GM19035 (cell line): ENCODE measurements at regions not wholly inside any gene's neighbourhood (a gene's known extent, or its start where the extent isn't known, plus 50 kb on each side); places are given as distances from the start of the nearest gene placed in this dataset.
"Not testable (repeated sequence)": the region's sequence is repeated elsewhere in the genome, so short reads cannot be mapped to it uniquely, and the experiment has no call there.

Source experiments
- ATAC-seq: cut with Tn5 transposase; IDR thresholded peaks from one replicate; pipeline ENCODE4 v1.9.1; 2021; ENCODE audit not compliant: unreplicated experiment

DNA sequence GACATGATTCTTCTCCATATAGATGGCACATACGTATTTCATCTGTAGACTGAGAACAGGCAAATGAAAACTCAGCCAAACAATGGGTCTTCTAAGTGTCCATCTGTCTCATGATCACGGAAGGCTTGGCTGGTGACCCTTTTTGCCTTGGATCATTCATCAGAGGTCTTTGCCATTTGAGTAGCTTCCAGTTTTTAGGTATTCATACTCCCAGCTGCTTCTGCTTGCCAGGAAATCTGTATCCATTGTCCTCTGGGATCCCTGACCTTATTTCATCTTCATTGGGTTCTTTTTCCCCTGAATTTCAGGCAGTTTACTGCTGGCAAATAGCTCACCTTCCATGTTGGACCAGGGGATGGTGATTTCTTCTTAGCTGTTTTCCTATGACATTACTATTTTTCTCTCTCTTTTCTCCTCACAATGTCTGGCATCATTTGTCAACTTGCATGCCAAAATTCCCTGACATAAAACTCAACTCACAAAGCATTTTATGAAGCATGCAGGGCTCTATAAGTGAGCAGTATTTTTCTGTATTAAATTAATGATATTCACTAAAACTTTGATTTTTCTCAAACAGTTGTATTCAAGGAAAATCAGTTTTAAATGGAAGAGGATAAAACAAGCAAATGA, 241.2 kb downstream of the DNAJB9 start:
- no peak for ATAC-seq

DNA sequence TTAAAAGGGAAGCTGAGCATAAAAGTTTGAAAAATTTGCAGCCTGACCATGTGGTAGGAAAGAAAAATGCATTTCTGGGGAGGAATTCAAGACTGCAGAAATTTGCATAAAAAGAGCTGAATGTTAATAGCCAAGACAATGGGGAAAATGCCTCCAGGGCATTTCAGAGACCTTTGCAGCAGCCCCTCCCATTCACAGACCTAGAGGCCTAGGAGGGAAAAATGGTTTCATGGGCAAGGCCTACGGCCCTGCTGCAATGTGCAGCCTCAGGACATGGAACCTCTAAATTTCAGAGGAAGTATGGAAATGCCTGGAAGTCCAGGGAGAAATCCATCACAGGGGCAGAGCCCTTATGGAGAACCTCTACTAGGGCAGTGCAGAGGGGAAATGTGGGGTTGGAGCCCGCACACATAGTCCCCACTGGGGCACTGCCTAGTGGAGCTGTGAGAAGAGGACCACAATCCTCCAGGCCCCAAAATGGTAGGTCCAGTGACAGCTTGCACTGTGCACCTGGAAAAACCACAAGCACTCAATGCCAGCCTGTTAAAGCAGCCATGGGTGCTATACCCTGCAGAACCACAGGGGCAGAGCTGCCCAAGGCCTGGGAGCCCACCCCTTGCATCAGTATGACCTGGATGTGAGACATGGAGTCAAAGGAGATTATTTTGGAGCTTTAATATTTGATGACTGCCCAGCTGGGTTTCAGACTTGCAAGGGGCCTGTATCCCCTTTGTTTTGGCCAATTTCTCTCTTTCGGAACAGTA, 243.8 kb downstream of the DNAJB9 start:
- ATAC-seq: no peak

DNA sequence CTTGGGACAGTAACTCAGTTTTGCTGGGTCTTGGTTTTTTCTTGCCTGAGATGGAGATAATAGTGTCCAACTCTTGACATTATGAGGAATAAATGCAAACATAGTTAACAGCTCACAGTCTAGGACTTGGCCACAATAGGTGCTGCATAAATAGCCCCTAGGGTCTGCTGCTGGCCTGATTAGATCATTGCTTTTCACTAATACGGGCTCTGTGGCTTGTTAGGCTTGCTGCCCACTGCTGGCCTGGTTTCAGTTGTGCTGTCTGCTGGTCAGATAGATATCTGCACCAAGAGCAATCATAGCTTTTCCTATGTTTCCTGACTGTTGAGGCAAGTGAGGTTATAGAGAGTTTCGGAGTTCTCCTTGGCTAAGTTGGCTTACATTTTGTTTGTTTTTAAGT, 246.1 kb downstream of the DNAJB9 start:
- ATAC-seq: no peak

DNA sequence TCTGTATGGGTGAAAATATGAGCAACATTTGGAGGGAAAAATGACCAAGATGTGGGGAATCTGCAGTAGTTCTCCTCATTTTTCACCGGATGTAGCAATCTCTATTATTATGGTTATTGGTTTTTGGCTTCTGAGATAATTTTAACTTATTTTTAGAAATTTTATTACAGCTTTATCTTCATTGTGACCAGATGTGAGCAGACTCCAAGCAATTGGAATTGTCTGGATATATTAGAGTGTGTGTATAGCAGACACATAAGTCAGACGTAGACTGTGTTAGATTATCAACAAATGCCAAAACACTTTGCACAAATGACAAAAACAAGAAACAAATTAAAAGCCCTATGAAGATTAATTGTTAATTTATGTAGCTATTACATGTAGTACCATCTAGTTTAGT, 249.1 kb downstream of the DNAJB9 start:
- ATAC-seq: no peak

DNA sequence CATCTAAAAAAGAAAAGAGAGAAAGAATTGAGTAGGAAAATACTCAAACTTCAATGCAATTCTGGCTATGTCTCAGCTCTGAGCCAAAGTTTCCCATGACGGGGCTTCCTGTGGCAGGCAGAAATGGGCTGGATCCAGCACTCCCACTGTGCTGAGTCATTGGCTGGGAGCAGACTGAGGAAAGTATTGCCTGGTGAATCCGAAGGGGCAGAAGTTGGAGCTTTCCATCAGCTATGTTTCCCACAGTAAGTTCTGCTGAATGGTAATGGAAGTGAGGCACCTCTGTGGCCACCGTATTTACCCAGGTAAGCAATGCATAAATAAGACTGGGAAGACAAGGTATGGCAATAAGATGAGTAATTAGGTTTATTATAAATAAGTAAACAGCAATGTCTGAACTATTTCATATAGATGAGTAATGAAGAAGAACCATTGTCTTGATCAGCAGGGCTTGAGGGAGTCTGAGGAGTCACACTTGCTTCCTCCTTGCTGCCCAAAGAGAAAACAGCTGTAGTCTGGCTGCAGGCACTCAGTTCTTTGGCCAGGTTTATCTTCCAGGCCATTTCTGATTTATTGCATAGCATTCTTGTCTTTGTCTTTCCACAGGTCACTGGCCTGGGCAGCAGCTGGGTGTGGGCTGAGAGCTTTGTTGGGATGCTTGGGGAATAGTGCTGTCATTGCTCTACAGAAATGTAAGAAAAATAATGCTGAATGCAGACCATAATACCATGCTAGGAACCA, 255.3 kb downstream of the DNAJB9 start:
- ATAC-seq: no peak

DNA sequence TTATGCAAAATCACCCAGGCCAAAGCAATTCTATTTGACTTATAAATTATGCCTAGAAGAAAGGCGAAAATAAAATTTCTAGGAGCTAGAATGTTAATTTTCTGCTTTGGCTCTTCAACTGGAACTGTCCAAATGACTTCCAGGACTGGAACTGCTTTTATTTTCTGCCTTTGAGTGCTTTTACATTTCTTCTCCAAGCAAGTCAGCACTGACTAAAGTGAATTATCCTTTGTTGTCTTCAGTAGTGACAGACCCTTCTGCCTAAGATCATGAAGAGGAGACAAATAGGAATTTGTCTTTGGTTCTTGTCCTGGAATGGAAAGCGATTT, 255.9 kb downstream of the DNAJB9 start:
- no peak for ATAC-seq

DNA sequence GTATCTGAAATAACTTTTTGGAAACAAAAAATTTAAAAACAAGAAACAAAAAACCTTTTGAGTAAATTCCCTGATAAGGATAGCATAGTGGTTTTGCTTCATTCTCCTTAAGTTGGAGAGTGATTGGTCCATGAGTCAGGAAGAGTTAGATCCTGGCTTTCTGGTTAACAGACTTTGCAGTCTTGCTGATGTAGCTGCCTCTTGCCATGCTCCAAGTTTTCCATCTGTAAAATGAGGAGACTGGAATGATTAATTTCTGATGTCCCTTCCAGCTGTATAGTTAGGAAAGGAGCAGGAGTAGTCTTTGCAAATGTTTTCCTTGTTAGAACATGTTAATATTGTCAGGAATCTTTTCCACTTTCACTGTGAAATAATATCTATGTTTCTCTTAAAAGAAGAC, 266.6 kb downstream of the DNAJB9 start:
- ATAC-seq: no peak

DNA sequence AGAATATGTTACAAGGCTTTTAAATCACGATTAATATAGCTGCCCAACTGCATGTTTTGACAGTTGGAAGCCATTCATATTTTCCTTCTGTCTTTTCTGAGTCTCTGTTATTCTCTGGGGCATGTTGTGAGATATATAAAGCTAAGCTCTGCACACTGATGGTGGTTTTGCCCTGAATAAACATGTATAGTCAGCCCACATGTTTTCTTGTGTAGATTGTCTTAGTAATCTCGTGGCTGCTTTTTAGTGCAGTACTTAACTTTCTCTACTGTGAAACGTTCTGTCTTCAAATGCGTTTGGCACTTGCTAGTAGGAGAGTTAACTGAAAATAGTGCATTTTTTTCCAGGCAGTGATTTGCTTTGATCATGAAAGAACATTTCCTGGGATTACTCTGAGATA, 268.5 kb downstream of the DNAJB9 start:
- ATAC-seq: no peak

DNA sequence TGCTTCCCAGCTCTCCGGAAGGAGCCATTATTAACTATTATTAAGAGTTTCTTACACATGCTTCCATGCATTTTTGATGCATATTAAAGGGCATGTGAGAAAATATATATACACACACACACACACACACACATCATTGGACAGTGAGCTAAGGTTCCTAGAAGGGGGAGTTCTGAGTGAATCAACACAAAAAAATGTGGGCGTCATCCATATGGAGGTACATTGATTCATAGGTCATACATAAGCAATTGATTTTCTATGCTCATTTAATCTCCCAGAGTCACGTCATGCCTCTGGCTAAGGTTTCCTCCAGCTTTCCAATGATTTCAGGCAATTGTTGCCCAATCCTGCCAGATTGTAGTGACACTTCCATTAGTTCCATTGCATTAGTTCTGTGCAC, 269.4 kb downstream of the DNAJB9 start:
- ATAC-seq: no peak

DNA sequence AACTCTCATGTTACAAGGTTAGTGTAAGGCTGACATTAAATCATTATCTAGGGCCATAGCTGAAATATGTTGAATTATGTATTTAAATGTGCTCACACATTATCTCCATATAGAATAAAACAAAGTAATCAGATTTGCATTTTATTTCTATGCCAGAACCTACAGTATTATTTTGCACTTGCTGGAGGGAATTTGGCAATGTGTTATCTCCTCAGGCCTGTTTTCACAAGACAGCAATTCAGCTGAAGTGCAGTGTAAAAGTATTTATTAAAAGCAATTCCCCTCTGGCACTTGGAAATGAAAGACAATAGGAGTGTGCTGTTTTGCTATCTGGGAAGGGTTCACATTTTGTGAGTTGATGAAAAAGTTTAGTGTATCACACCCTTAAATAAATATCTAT, 276.3 kb downstream of the DNAJB9 start:
- ATAC-seq: no peak

DNA sequence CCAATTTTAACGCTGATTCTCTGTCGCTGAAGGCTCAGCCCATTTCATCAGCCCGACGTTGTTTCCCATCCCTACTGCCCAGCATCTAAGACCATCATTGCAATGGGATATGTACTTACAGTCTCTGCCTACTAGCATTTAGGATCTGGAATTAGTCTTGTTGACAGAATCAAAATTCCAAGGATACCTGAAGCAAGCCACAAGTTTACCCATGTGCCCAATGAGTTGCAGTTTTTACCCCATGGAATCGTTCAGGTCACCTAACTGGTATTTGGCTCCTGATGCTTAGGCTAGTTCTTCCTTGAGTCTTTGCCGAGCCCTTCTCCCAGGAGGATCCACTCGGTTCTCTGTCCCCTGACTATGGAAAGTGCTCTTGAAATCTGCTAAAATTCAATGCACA, 276.8 kb downstream of the DNAJB9 start:
- no peak for ATAC-seq

DNA sequence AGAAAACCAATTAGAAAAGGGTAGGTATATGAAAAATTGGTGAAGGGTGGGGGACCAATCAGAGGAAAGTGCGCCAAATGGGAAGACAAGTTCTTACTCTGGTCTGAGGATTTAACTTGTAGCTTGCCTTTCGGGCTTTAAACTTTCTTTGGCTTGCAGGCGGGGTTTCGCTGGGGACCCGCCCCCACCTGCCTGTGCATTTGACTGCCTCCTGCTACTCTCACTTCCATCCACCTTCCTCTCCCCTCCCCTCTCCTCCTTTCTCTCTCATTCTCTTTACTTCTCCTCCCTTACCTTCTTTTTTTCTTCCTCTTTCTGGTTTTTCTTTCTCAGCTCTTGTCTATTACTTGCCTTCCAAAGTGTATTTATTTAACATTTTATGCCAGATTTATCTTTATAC, 278.8 kb downstream of the DNAJB9 start:
- ATAC-seq: no peak

DNA sequence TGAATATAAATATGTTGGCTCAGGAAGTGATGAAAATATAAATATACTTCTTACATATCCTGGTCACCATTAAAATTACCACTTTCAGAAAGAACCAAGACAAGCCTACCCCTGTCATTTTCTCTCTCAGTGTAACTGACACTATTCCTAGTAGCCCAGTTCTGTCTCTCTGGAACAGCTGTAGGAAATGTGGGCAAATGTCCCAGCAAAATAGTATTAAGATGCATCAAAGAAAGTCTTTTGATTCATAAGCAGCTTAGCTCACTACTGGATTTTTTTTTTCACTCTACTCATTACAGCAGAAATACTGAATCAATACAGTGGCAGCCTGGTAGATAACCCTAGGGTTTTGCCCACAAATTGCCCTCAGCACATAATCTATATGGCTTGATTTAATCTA, 290.9 kb downstream of the DNAJB9 start:
- ATAC-seq: no peak

DNA sequence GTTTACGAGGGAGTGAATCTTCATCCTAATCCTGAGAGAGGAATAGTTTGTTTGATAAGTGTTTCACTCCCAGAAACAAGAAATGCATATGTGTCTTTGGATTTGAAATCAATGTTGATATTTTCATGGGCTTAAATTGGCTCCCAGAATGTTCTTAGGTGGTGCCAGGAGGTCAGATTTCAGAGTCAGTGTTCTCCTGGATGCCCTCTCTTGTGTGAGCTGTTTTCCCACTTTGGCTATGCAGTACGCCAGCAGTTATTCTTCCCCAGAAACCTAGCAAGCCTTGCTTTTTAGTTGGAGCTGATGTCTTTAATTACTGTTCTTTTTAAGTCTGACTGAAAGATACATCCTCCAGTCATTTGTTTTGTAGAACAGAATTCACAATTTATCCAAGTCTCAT, 291.4 kb downstream of the DNAJB9 start:
- no peak for ATAC-seq

DNA sequence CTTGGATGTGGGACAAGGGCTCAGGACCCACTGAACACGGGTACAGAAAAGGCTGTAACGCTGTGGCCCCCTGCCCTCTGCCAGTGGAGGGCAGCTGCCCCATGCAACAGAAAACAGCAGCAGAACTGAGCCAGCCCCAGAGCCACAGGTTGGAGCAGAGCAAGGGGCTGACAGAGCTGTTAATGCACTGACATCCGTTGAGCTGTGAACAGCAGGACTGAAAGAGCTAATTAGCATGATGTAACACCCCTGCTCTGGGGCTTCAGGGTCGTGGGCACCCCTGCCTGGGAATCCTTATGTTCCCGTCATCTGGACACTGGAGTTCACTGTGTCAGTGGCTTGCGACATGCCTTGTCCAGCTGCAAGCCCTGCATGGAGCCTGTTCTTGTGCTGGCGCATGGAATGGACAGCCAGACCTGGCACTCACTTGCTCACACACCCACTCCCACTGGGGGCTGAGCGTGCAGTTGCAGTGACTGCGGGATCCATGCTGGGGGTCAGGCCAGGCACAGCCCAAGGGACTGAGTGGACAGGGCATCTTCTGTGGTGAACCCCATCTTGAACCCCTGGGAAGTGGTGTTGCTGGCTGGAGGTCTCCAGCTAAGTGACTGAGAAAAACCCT, 293.7 kb downstream of the DNAJB9 start:
- ATAC-seq: no peak

DNA sequence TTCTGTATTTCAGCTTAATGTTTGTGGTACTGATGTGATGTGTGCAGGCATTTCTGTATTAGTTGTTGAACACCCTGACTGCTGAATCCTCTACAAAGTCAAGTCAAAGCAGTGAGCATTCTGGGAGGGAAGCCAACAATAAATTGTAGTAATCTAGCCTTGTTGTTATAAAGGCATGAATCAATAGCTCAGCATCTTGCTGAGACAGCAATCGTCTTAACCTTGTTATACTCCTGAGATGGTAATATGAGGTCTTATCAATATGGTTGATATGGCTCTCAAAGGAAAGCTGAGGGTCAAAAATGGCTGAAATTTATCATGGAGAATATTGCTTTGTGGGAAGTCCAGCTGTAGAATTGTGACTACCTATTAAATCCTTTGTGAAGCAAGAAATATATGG, 299.4 kb downstream of the DNAJB9 start:
- ATAC-seq: no peak

DNA sequence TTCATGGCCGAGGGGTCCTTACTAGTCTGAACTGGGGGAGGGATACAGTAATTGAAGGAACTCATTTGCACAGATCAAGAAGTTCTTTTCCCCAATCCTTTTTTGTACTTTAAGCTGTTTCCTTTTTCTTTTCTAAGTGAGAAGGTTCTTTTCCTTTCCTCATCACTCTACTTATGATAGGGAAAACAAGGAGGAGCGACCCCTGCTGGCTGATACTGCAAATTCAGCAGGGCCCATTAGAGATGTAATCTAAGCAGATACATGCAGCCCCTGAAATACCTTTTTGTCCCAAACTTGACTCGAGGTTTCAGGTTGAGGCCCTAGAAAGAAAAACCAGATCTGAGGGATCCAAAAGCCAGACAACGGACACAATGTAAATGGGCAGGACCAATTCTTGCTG, 305.5 kb downstream of the DNAJB9 start:
- no peak for ATAC-seq

DNA sequence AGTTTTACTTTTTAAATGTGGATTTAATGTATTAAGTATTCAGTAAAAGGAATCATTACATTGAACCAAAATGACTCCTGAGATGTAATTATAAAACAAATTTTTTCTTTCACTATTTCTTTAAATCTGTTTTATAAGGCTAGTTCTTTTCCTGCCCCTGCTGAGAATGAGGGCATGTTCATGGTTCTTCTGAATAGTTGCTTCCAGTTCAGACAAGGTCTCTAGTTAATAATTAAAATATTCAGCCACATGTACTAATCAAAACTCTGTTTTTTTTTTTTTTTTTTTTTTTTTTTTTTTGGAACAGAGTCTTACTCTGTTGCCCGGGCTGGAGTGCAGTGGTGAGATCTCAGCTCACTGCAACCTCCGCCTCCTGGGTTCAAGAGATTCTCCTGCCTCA, 321.2 kb downstream of the DNAJB9 start:
- ATAC-seq: no peak

DNA sequence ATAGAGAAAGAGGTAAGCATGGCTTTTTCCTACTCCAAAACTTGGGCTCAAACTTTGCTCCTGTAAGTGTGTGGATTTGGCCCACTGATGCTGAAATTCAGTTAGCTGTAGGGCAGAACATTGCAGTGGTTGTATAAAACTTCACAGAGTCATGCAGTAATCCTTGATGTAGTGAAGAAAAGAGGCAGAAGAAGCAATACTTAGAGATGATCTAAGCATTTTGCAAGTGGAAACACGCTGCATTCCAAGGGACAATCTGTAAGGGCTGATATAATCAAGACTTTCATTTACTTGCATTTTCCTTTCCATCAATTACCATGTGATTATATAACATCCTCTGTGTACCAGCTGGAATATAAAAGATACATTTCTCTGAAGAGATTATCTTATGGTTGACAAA, 338.8 kb downstream of the DNAJB9 start:
- no peak for ATAC-seq

DNA sequence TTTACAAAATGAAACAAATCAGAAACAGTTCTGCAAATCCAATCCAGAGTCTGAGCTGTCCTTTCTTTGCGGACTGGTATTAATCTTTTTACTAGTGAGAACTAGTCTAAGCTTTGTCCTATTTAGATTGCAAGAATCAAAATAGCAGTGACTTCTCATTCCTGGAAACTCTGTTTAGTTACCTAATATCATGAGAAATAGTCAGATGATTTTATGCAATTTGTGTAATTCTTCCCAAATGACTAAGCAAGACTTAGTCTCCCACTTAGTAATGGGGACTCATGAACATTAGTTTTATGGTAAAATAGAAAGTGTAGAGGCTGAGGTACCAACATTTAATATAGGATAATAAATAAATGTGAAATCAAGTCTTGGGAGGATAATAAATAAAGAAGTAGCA, 341.3 kb downstream of the DNAJB9 start:
- ATAC-seq: no peak

DNA sequence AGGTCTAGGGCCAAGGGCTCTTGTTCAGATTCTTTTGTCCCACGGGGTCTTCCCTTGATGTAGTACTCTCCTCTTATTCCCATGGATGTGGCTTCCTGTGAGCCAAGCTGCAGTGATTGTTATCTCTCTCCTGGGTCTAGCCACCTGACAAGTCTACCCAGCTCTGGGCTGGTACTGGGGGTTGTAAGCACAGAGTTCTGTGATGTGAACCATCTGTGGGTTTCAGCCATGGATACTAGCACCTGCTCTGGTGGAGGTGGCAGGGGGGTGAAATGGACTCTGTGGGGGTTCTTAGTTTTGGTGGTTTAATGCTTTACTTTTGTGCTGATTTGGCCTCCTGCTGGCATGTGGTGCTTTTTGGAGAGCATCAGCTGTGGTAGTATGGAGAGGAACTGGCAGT, 350.8 kb downstream of the DNAJB9 start:
- no peak for ATAC-seq

DNA sequence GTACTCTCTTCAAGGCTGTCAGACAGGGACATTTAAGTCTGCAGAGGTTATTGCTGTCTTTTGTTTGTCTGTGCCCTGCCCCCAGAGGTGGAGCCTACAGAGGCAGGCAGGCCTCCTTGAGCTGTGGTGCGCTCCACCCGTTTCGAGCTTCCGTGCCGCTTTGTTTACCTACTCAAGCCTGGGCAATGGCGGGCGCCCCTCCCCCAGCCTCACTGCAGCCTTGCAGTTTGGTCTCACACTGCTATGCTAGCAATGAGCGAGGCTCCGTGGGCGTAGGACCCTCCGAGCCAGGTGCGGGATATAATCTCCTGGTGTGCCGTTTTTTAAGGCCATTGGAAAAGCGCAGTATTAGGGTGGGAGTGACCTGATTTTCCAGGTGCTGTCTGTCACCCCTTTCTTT, 373.4 kb downstream of the DNAJB9 start:
- ATAC-seq: not testable (repeated sequence)
